Astrocyte of the cerebellum (primary cell): ENCODE measurements at regions not wholly inside any gene's neighbourhood (a gene's known extent, or its start where the extent isn't known, plus 50 kb on each side); places are given as distances from the start of the nearest gene placed in this dataset.

Source experiments
- DNase-seq: peaks from one replicate; pipeline ENCODE4 v3.0.0-alpha.2; 2011; ENCODE audit warnings: low read depth
- H3K4me3 ChIP-seq: 2 replicates; pipeline ENCODE4 v1.5.1; 2011; ENCODE audit warnings: mild to moderate bottlenecking, low read depth, low read length, moderate library complexity
- CTCF ChIP-seq: IDR thresholded peaks from 2 replicates; pipeline ENCODE4 v1.5.1; 2012; ENCODE audit warnings: low read length, low read depth, moderate library complexity, mild to moderate bottlenecking; ENCODE audit errors: missing control alignments
- in situ Hi-C: cut with HindIII; loops from 2 replicates; pipeline ENCODE4 v1.10.0; 2017; ENCODE audit warnings: low sequenced_read_pairs

- in situ Hi-C loops = no loop called here
- DNase-seq = no peak
- no peak overlapping the region for H3K4me3 ChIP-seq
- TF ChIP-seq CTCF = no peak
Observed at GRCh38 chr7:23913016-23913415, 203.0 kb downstream of the STK31 start.

- in situ Hi-C loops = loop anchor here (5.0 kb wide), 1 partner anchor 42 kb away; no protein-coding TSS in a partner anchor
- H3K4me3 ChIP-seq = no peak overlapping the region
- TF ChIP-seq CTCF = no peak
- no peak for DNase-seq
Observed at GRCh38 chr7:23915236-23915635, 205.2 kb downstream of the STK31 start.

GRCh38 chr7:23918286-23918685, 208.3 kb downstream of the STK31 start:
- H3K4me3 ChIP-seq = no peak overlapping the region
- in situ Hi-C loops = loop anchor here (5.0 kb wide), 1 partner anchor 39 kb away; no protein-coding TSS in a partner anchor
- no peak for DNase-seq
- TF ChIP-seq CTCF = no peak

GRCh38 chr7:23918856-23919255, 208.8 kb downstream of the STK31 start:
- no peak overlapping the region for H3K4me3 ChIP-seq
- no peak for TF ChIP-seq CTCF
- in situ Hi-C loops = loop anchor here (5.0 kb wide), 1 partner anchor 38 kb away; no protein-coding TSS in a partner anchor
- DNase-seq = peak; percentile 85

GRCh38 chr7:23925088-23925487, 215.1 kb downstream of the STK31 start:
- in situ Hi-C loops = no loop called here
- DNase-seq = no peak
- TF ChIP-seq CTCF = no peak
- H3K4me3 ChIP-seq = no peak overlapping the region

- in situ Hi-C loops = no loop called here
- DNase-seq = no peak
- TF ChIP-seq CTCF = no peak
Observed at GRCh38 chr7:23927709-23928417, 217.8 kb downstream of the STK31 start.

More at GRCh38 chr7:23927709-23928417, 217.8 kb downstream of the STK31 start:
- no peak overlapping the region for H3K4me3 ChIP-seq
